22Rv1 (cell line): ENCODE measurements at regions not wholly inside any gene's neighbourhood (a gene's known extent, or its start where the extent isn't known, plus 50 kb on each side); places are given as distances from the start of the nearest gene placed in this dataset.

Experiments used
- CTCF ChIP-seq: fragments of 450-650 bp; IDR thresholded peaks from 2 replicates; pipeline ENCODE4 v1.5.1; 2017; ENCODE audit warnings: mild to moderate bottlenecking
- ZFX ChIP-seq: fragments of 450-650 bp; IDR thresholded peaks from 2 replicates; pipeline ENCODE4 v1.6.1; 2017; ENCODE audit warnings: antibody characterized with exemption, borderline replicate concordance

- TF ChIP-seq CTCF (no peak), ZFX (no peak)
Measured at GRCh38 chr1:818618-819291, 105.0 kb upstream of the SAMD11 start.
